PC-3 (cell line): ENCODE measurements at regions not wholly inside any gene's neighbourhood (a gene's known extent, or its start where the extent isn't known, plus 50 kb on each side); places are given as distances from the start of the nearest gene placed in this dataset.

Experiments used
- ATAC-seq: fragments of 200-7000 bp; cut with Tn5 transposase; 2 replicates; pipeline ENCODE4 v1.9.1; 2020; ENCODE audit warnings: mild to moderate bottlenecking, moderate library complexity
- BruUV-seq: library from RNA; stranded (reverse); fragments of 400-500 nt; replicated peaks from 2 replicates; lab custom pipeline; 2021; lab: Mats Ljungman, UMichigan
- CTCF ChIA-PET: fragments of 300-600 bp; sonication (Branson Sonifier 250); formaldehyde crosslinking; loops from one replicate; lab custom pipeline; 2022; ENCODE audit warnings: antibody characterized with exemption; lab: Charles Lee
- POLR2A ChIA-PET: fragments of 300-600 bp; sonication (Branson Sonifier 250); formaldehyde crosslinking; loops from one replicate; lab custom pipeline; 2022; ENCODE audit warnings: antibody characterized with exemption; ENCODE audit not compliant: unreplicated experiment; lab: Charles Lee
- DNase-seq: peaks from one replicate; pipeline ENCODE4 v3.0.0-alpha.2; 2015
- H2AFZ ChIP-seq: fragments of 300-600 bp; sonication (generic); 2 replicates; pipeline ENCODE4 v1.6.0; 2016; ENCODE audit warnings: antibody characterized with exemption, low read length
- H3F3A ChIP-seq: fragments of 300-600 bp; sonication (generic); one replicate; pipeline ENCODE4 v1.6.0; 2017; ENCODE audit warnings: antibody characterized with exemption, low read length, control low read depth, mild to moderate bottlenecking; ENCODE audit not compliant: unreplicated experiment
- H3K27ac ChIP-seq: fragments of 300-600 bp; sonication (generic); 2 replicates; pipeline ENCODE4 v1.5.1; 2016; ENCODE audit warnings: mild to moderate bottlenecking, low read length
- H3K27me3 ChIP-seq: fragments of 300-600 bp; sonication (generic); 2 replicates; pipeline ENCODE4 v1.6.1; 2016; ENCODE audit warnings: low read length, mixed read lengths
- H3K36me3 ChIP-seq: fragments of 300-600 bp; sonication (generic); 2 replicates; pipeline ENCODE4 v1.6.1; 2016; ENCODE audit warnings: low read depth, mixed run types, low read length, mixed read lengths
- H3K4me1 ChIP-seq: fragments of 300-600 bp; sonication (generic); 2 replicates; pipeline ENCODE4 v1.5.1; 2016; ENCODE audit warnings: low read length; ENCODE audit not compliant: insufficient read depth
- H3K4me2 ChIP-seq: fragments of 300-600 bp; sonication (generic); 2 replicates; pipeline ENCODE4 v1.6.0; 2016; ENCODE audit warnings: low read length
- H3K4me3 ChIP-seq: fragments of 300-600 bp; sonication (generic); 2 replicates; pipeline ENCODE4 v1.5.1; 2016; ENCODE audit warnings: mild to moderate bottlenecking, low read length, mixed read lengths
- H3K79me2 ChIP-seq: fragments of 300-600 bp; sonication (generic); 2 replicates; pipeline ENCODE4 v1.6.1; 2017; ENCODE audit warnings: low read length, mixed read lengths
- H3K9ac ChIP-seq: fragments of 300-600 bp; sonication (generic); 2 replicates; pipeline ENCODE4 v1.6.0; 2016; ENCODE audit warnings: mild to moderate bottlenecking, low read length
- H3K9me2 ChIP-seq: fragments of 300-600 bp; sonication (generic); replicated peaks from 2 replicates; pipeline ENCODE4 v1.6.1; 2016; ENCODE audit warnings: mixed run types, low read length, mixed read lengths
- H3K9me3 ChIP-seq: fragments of 300-600 bp; sonication (generic); 2 replicates; pipeline ENCODE4 v1.6.1; 2016; ENCODE audit warnings: low read length, mixed read lengths
- H4K20me1 ChIP-seq: fragments of 300-600 bp; sonication (generic); 2 replicates; pipeline ENCODE4 v1.6.1; 2016; ENCODE audit warnings: low read length, mixed read lengths
- EZH2 ChIP-seq: fragments of 300-600 bp; sonication (generic); IDR thresholded peaks from one replicate; pipeline ENCODE4 v1.6.1; 2017; ENCODE audit warnings: antibody characterized with exemption, mild to moderate bottlenecking, low read length; ENCODE audit not compliant: unreplicated experiment
- EZH2phosphoT487 ChIP-seq: fragments of 300-600 bp; sonication (generic); IDR thresholded peaks from 2 replicates; pipeline ENCODE4 v1.6.1; 2018; ENCODE audit warnings: mild to moderate bottlenecking, antibody characterized with exemption, low read length, borderline replicate concordance
- intact Hi-C: fragments of 100-400 bp; cut with micrococcal nuclease; formaldehyde crosslinking; loops from 2 replicates; pipeline ENCODE4 v1.9.0; 2023
- TF ChIP-seq, protein P1 (sequence below): fragments of 300-600 bp; sonication (generic); conservative IDR thresholded peaks from 2 replicates; pipeline ENCODE4 v1.5.1; 2017; ENCODE audit warnings: antibody characterized with exemption, low read depth, mild to moderate bottlenecking, low read length

DNA sequence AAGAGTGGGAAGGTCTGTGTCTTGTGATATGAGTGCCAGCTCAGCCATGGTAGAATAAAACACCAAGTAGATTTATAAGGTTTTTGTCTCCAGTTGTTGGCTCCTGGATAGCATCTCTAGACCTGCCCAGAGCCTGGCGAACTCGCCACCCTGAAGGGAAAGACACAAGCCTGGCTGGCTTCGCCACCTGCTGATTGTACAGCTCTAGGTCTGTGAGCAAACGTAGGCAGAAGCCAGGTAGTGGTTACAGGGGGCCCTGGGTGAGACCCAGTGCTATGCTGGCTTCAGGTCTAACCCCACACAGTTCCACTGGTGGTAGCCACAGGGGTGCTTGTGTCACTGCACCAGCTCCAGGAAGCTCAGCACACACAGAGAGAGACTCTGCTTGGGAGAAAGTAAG is 100.5 kb downstream of the BLTP1 start:
- no peaks in the 10 kb centered on the region for H3K36me3 ChIP-seq
- H3K27ac ChIP-seq: no peak overlapping the region
- POLR2A ChIA-PET: no interaction called here
- H3K9me2 ChIP-seq: no peaks in the 10 kb centered on the region
- H3K4me3 ChIP-seq: no peak overlapping the region
- H3K9me3 ChIP-seq: no peaks in the 10 kb centered on the region
- H2AFZ ChIP-seq: no peak overlapping the region
- H3K4me2 ChIP-seq: no peak overlapping the region
- H3K27me3 ChIP-seq: no peaks in the 10 kb centered on the region
- intact Hi-C loops: no loop called here
- no peaks in the 10 kb centered on the region for H3K79me2 ChIP-seq
- no peaks in the 10 kb centered on the region for H3F3A ChIP-seq
- H3K9ac ChIP-seq: no peak overlapping the region
- H3K4me1 ChIP-seq: no peaks in the 10 kb centered on the region
- CTCF ChIA-PET: no interaction called here
- TF ChIP-seq, protein P1, sequence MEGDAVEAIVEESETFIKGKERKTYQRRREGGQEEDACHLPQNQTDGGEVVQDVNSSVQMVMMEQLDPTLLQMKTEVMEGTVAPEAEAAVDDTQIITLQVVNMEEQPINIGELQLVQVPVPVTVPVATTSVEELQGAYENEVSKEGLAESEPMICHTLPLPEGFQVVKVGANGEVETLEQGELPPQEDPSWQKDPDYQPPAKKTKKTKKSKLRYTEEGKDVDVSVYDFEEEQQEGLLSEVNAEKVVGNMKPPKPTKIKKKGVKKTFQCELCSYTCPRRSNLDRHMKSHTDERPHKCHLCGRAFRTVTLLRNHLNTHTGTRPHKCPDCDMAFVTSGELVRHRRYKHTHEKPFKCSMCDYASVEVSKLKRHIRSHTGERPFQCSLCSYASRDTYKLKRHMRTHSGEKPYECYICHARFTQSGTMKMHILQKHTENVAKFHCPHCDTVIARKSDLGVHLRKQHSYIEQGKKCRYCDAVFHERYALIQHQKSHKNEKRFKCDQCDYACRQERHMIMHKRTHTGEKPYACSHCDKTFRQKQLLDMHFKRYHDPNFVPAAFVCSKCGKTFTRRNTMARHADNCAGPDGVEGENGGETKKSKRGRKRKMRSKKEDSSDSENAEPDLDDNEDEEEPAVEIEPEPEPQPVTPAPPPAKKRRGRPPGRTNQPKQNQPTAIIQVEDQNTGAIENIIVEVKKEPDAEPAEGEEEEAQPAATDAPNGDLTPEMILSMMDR: no peak
- TF ChIP-seq EZH2phosphoT487: no peak
- no peak for TF ChIP-seq EZH2
- DNase-seq: no peak
- no peaks in the 10 kb centered on the region for H4K20me1 ChIP-seq
- BruUV-seq: no TSS peak
- no peak for ATAC-seq

DNA sequence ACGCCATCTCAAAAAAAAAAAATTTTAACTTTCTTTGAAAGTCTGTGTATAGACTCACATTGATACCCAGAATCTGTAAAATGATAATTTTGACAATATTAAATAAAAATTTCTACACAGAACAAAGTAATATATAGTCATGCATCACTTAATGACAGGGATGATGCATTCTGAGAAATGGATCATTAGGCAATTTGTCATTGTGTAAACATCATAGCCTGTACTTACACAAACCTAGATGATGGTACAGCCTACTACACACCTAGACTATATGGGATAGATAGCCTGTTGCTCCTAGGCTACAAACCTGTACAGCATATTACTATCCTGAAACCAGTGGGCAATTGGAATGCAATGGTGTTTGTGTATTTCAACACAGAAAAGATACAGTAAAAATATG is 107.7 kb downstream of the BLTP1 start:
- peaks cover 4% of the 10 kb centered on the region; the same call in 1 of the 2 replicates for H3K36me3 ChIP-seq
- ATAC-seq: peak; percentile 61
- peak; percentile 45 for DNase-seq

DNA sequence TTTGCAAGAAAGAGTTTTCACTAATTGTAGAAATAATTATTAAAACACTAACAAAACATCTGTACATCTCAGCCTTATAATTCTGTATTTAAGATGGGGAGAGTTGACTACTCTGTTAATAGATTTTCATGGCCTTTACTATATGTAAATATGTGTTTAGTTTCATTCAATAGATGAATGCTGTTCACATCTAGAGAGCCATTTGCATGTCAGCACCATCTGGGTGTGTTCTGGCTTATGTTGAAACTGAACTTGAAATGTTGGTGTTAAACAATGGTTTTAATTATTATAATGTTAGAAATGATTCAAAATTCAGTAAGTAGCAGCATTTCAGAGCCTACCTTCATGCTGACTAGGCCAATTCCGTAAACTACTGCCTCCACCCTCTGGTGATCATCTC is 102.5 kb upstream of the ADAD1 start:
- Histone ChIP-seq H3K4me3 (no peak overlapping the region), H3K27ac (no peak overlapping the region), H3K79me2 (no peaks in the 10 kb centered on the region), H3K36me3 (peaks cover 3% of the 10 kb centered on the region; the same call in 1 of the 2 replicates), H4K20me1 (no peaks in the 10 kb centered on the region), H3K9ac (no peak overlapping the region), H3K27me3 (no peaks in the 10 kb centered on the region), H3K4me1 (no peaks in the 10 kb centered on the region), H3K4me2 (no peak overlapping the region), H3K9me2 (no peaks in the 10 kb centered on the region), H3F3A (no peaks in the 10 kb centered on the region), H3K9me3 (no peaks in the 10 kb centered on the region), H2AFZ (no peak overlapping the region)
- POLR2A ChIA-PET: no interaction called here
- no peak for DNase-seq
- intact Hi-C loops: no loop called here
- no TSS peak for BruUV-seq
- no peak for TF ChIP-seq EZH2
- TF ChIP-seq EZH2phosphoT487: no peak
- TF ChIP-seq, protein P1: no peak
- no peak for ATAC-seq
- CTCF ChIA-PET: no interaction called here

More for the DNA sequence above, 107.7 kb downstream of the BLTP1 start:
- Histone ChIP-seq H3K9ac (no peak overlapping the region), H3F3A (no peaks in the 10 kb centered on the region), H3K27ac (no peak overlapping the region), H3K27me3 (no peaks in the 10 kb centered on the region), H3K9me3 (no peaks in the 10 kb centered on the region), H4K20me1 (no peaks in the 10 kb centered on the region), H3K4me3 (no peak overlapping the region), H3K79me2 (no peaks in the 10 kb centered on the region), H3K9me2 (no peaks in the 10 kb centered on the region), H3K4me1 (no peaks in the 10 kb centered on the region), H3K4me2 (no peak overlapping the region), H2AFZ (no peak overlapping the region)
- ChIA-PET CTCF (no interaction called here), POLR2A (no interaction called here)
- intact Hi-C loops: no loop called here
- TF ChIP-seq, protein P1: no peak
- TF ChIP-seq EZH2 (no peak), EZH2phosphoT487 (no peak)
- no TSS peak for BruUV-seq
